ENCODE measurements at regions not wholly inside any gene's neighbourhood (a gene's known extent, or its start where the extent isn't known, plus 50 kb on each side); places are given as distances from the start of the nearest gene placed in this dataset.

DNA sequence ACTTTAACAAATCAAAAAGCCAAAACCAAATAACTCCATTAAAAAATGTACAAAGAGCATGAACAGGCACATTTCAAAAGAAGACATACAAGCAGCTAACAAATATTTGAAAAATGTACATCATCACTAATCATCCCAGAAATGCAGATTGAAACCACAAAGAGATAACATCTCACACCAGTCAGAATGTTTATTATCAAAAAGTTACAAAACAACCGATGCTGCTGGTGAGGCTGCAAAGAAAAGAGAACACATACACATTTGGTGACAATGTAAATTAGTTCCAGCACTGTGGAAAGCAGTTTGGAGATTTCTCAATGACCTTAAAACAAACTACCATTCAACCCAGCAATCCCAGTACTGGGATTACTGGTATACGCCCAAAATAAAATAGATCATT, 756.0 kb upstream of the PCDH20 start:
- TF ChIP-seq, protein P1, sequence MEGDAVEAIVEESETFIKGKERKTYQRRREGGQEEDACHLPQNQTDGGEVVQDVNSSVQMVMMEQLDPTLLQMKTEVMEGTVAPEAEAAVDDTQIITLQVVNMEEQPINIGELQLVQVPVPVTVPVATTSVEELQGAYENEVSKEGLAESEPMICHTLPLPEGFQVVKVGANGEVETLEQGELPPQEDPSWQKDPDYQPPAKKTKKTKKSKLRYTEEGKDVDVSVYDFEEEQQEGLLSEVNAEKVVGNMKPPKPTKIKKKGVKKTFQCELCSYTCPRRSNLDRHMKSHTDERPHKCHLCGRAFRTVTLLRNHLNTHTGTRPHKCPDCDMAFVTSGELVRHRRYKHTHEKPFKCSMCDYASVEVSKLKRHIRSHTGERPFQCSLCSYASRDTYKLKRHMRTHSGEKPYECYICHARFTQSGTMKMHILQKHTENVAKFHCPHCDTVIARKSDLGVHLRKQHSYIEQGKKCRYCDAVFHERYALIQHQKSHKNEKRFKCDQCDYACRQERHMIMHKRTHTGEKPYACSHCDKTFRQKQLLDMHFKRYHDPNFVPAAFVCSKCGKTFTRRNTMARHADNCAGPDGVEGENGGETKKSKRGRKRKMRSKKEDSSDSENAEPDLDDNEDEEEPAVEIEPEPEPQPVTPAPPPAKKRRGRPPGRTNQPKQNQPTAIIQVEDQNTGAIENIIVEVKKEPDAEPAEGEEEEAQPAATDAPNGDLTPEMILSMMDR (IDR thresholded peaks at IDR 0.05; ENCODE audit: insufficient read depth, low read length, poor library complexity, severe bottlenecking) = no peak
- no peak for TF ChIP-seq EZH2phosphoT487 (conservative IDR thresholded peaks at IDR 0.05; ENCODE audit: low read length)

Data from SU-DHL-6 (cell line).